HEK293 (cell line): ENCODE measurements at regions not wholly inside any gene's neighbourhood (a gene's known extent, or its start where the extent isn't known, plus 50 kb on each side); places are given as distances from the start of the nearest gene placed in this dataset.

Source experiments
- CTCF ChIA-PET: fragments of 350-600 bp; formaldehyde crosslinking; extraction: SDS; loops from one replicate; lab custom pipeline; 2021; ENCODE audit warnings: antibody characterized with exemption; lab: Yijun Ruan, JAX
- POLR2A ChIA-PET: fragments of 300-600 bp; formaldehyde crosslinking; extraction: SDS; loops from one replicate; lab custom pipeline; 2020; ENCODE audit warnings: antibody characterized with exemption, inconsistent platforms; lab: Yijun Ruan, JAX
- H3K27ac ChIP-seq: fragments of 200-500 bp; sonication (Bioruptor generic); 2 replicates; pipeline ENCODE4 v1.5.1; 2014; ENCODE audit warnings: low read depth, low read length, control low read depth, inconsistent platforms; ENCODE audit errors: extremely low read depth
- H3K36me3 ChIP-seq, 2 experiments: fragments of 200-500 bp in 1 of 2; sonication (Bioruptor generic) in 1 of 2; 1 replicate in 1 of 2; 2 replicates in 1 of 2; pipeline ENCODE4 v1.5.1; 2014 to 2017; ENCODE audit warnings: inconsistent platforms in 2 of 2, low read length in 2 of 2; ENCODE audit not compliant: control insufficient read depth in 2 of 2, insufficient read depth in 1 of 2
- H3K4me1 ChIP-seq: fragments of 200-500 bp; sonication (Bioruptor generic); 2 replicates; pipeline ENCODE4 v1.5.1; 2014; ENCODE audit warnings: mild to moderate bottlenecking, low read length, inconsistent platforms; ENCODE audit not compliant: control insufficient read depth, insufficient read depth
- H3K4me3 ChIP-seq: 2 replicates; pipeline ENCODE4 v1.5.1; 2011; ENCODE audit warnings: low read depth, mild to moderate bottlenecking, control low read depth, low read length, moderate library complexity
- H3K9me3 ChIP-seq: fragments of 200-500 bp; sonication (Bioruptor generic); 2 replicates; pipeline ENCODE4 v1.5.1; 2014; ENCODE audit warnings: low read depth, low read length, inconsistent platforms; ENCODE audit not compliant: control insufficient read depth, insufficient read depth
- HOXA7 ChIP-seq: sonication (generic); formaldehyde crosslinking; IDR thresholded peaks from 2 replicates; pipeline ENCODE4 v1.8.1; 2022; ENCODE audit warnings: missing genetic modification reagents, borderline replicate concordance
- KLF8 ChIP-seq: fragments of 450-650 bp; formaldehyde crosslinking; IDR thresholded peaks from 2 replicates; pipeline ENCODE4 v1.5.1; 2016; ENCODE audit warnings: missing biosample characterization, missing genetic modification characterization
- KLF9 ChIP-seq: fragments of 450-650 bp; formaldehyde crosslinking; IDR thresholded peaks from 2 replicates; pipeline ENCODE4 v1.5.1; 2016; ENCODE audit warnings: missing biosample characterization, missing genetic modification characterization, low read depth
- MZF1 ChIP-seq: fragments of 450-650 bp; formaldehyde crosslinking; IDR thresholded peaks from 2 replicates; pipeline ENCODE4 v1.5.1; 2017; ENCODE audit warnings: missing biosample characterization, missing genetic modification characterization, borderline replicate concordance
- OSR2 ChIP-seq: fragments of 450-650 bp; formaldehyde crosslinking; IDR thresholded peaks from 2 replicates; pipeline ENCODE4 v1.5.1; 2016; ENCODE audit warnings: missing biosample characterization, missing genetic modification characterization
- RBAK ChIP-seq: fragments of 450-650 bp; formaldehyde crosslinking; IDR thresholded peaks from 2 replicates; pipeline ENCODE4 v1.5.1; 2016; ENCODE audit warnings: missing biosample characterization, missing genetic modification characterization
- TRIM28 ChIP-seq: IDR thresholded peaks from 2 replicates; pipeline ENCODE4 v1.6.1; 2011; ENCODE audit warnings: low read length, control low read depth, borderline replicate concordance
- ZBTB10 ChIP-seq: fragments of 450-650 bp; formaldehyde crosslinking; IDR thresholded peaks from 2 replicates; pipeline ENCODE4 v1.5.1; 2016; ENCODE audit warnings: missing biosample characterization, missing genetic modification characterization
- ZBTB21 ChIP-seq: fragments of 450-650 bp; formaldehyde crosslinking; IDR thresholded peaks from 2 replicates; pipeline ENCODE4 v1.5.1; 2017; ENCODE audit warnings: missing biosample characterization, missing genetic modification characterization
- ZNF112 ChIP-seq: fragments of 450-650 bp; formaldehyde crosslinking; IDR thresholded peaks from 2 replicates; pipeline ENCODE4 v1.5.0; 2017; ENCODE audit warnings: missing biosample characterization, missing genetic modification characterization
- ZNF174 ChIP-seq: fragments of 450-650 bp; formaldehyde crosslinking; IDR thresholded peaks from 2 replicates; pipeline ENCODE4 v1.5.0; 2017; ENCODE audit warnings: missing biosample characterization, mild to moderate bottlenecking, missing genetic modification characterization
- ZNF175 ChIP-seq: fragments of 450-650 bp; formaldehyde crosslinking; IDR thresholded peaks from 2 replicates; pipeline ENCODE4 v1.5.1; 2016; ENCODE audit warnings: missing biosample characterization, missing genetic modification characterization
- ZNF19 ChIP-seq: fragments of 450-650 bp; formaldehyde crosslinking; IDR thresholded peaks from 2 replicates; pipeline ENCODE4; 2016; ENCODE audit warnings: missing biosample characterization, missing genetic modification characterization, low read depth
- ZNF324 ChIP-seq: fragments of 450-650 bp; formaldehyde crosslinking; IDR thresholded peaks from 2 replicates; pipeline ENCODE4 v1.5.1; 2016; ENCODE audit warnings: missing biosample characterization, missing genetic modification characterization
- ZNF366 ChIP-seq: fragments of 450-650 bp; formaldehyde crosslinking; conservative IDR thresholded peaks from 2 replicates; pipeline ENCODE4 v1.5.1; 2016; ENCODE audit warnings: missing biosample characterization, missing genetic modification characterization
- ZNF37A ChIP-seq: fragments of 450-650 bp; IDR thresholded peaks from 2 replicates; pipeline ENCODE4 v1.5.1; 2018; ENCODE audit warnings: missing biosample characterization, missing genetic modification characterization
- ZNF530 ChIP-seq: fragments of 450-650 bp; formaldehyde crosslinking; IDR thresholded peaks from 2 replicates; pipeline ENCODE4 v1.5.1; 2016; ENCODE audit warnings: low read depth, missing biosample characterization, missing genetic modification characterization
- ZNF560 ChIP-seq: fragments of 450-650 bp; formaldehyde crosslinking; IDR thresholded peaks from 2 replicates; pipeline ENCODE4 v1.5.1; 2017; ENCODE audit warnings: missing biosample characterization, missing genetic modification characterization, borderline replicate concordance
- ZNF623 ChIP-seq: fragments of 450-650 bp; formaldehyde crosslinking; IDR thresholded peaks from 2 replicates; pipeline ENCODE4 v1.5.1; 2016; ENCODE audit warnings: missing biosample characterization, missing genetic modification characterization
- ZNF624 ChIP-seq: fragments of 450-650 bp; formaldehyde crosslinking; IDR thresholded peaks from 2 replicates; pipeline ENCODE4 v1.5.1; 2017; ENCODE audit warnings: missing biosample characterization, missing genetic modification characterization
- ZNF837 ChIP-seq: fragments of 450-650 bp; formaldehyde crosslinking; IDR thresholded peaks from 2 replicates; pipeline ENCODE4 v1.5.1; 2016; ENCODE audit warnings: missing biosample characterization, missing genetic modification characterization
- TF ChIP-seq, protein P1 (sequence below): fragments of 450-650 bp; formaldehyde crosslinking; IDR thresholded peaks from 2 replicates; pipeline ENCODE4; 2016; ENCODE audit warnings: missing biosample characterization, missing genetic modification characterization
- TF ChIP-seq, protein P2 (sequence below): fragments of 450-650 bp; formaldehyde crosslinking; IDR thresholded peaks from 2 replicates; pipeline ENCODE4 v1.5.1; 2016; ENCODE audit warnings: missing biosample characterization, missing genetic modification characterization, borderline replicate concordance

DNA sequence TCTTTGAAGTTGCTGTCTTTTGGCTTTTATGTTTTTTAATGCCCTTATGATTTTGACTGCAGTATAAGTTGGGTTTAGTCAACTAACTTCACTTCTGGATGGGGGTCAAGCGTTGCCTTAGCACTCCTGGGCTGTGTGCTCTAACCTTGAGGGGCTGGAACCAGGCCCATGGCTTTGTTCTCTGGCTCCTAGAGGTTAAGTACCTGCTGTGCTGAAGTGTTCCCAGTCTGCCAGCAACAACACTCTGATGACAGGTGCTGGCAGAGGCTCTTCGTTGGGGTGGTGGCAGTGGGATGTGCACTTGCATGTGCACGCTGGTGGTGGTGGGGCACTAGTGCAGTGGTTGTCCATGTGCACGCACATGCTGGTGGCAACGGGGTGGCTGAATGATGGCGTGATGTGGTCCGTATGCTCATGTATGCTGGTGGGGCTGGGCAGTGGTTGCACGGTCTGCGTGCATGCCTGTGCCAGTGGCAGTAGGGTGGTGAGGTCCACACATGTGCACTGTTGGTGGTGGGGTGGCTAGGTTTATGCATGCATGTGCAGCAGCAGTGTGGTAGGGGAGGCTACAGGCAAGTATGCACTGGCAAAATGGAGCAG is 447.8 kb upstream of the GOT2 start:
- POLR2A ChIA-PET: no interaction called here
- Histone ChIP-seq H3K36me3 (no peaks in the 10 kb centered on the region), H3K4me1 (no peaks in the 10 kb centered on the region), H3K27ac (no peak overlapping the region), H3K4me3 (no peak overlapping the region), H3K9me3 (no peaks in the 10 kb centered on the region)
- TF ChIP-seq ZNF623 (tag by site-specific recombination) (no peak), KLF9 (tag by site-specific recombination) (no peak), HOXA7 (CRISPR knock-in tag) (no peak), ZNF19 (no peak), ZNF560 (tag by site-specific recombination) (no peak), ZNF624 (tag by site-specific recombination) (no peak), ZNF324 (tag by site-specific recombination) (no peak), ZNF37A (tag by site-specific recombination) (no peak)
- CTCF ChIA-PET: no interaction called here

GRCh38 chr16:59180083-59180476 is 446.0 kb upstream of the GOT2 start:
- POLR2A ChIA-PET: no interaction called here
- Histone ChIP-seq H3K4me3 (no peak overlapping the region), H3K9me3 (no peaks in the 10 kb centered on the region), H3K36me3 (no peaks in the 10 kb centered on the region), H3K4me1 (no peaks in the 10 kb centered on the region), H3K27ac (no peak overlapping the region)
- no peak for TF ChIP-seq ZNF366 (tag by site-specific recombination)
- no peak for TF ChIP-seq ZBTB21 (tag by site-specific recombination)
- TF ChIP-seq, protein P1, sequence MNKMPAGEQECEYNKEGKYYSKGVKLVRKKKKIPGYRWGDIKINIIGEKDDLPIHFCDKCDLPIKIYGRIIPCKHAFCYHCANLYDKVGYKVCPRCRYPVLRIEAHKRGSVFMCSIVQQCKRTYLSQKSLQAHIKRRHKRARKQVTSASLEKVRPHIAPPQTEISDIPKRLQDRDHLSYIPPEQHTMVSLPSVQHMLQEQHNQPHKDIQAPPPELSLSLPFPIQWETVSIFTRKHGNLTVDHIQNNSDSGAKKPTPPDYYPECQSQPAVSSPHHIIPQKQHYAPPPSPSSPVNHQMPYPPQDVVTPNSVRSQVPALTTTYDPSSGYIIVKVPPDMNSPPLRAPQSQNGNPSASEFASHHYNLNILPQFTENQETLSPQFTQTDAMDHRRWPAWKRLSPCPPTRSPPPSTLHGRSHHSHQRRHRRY: no peak
- TF ChIP-seq OSR2 (tag by site-specific recombination): no peak
- TF ChIP-seq ZNF837 (tag by site-specific recombination): no peak
- TF ChIP-seq ZBTB10 (tag by site-specific recombination): no peak
- CTCF ChIA-PET: no interaction called here

GRCh38 chr16:59179446-59180082 is 445.4 kb upstream of the GOT2 start:
- Histone ChIP-seq H3K4me3 (no peak overlapping the region), H3K27ac (no peak overlapping the region), H3K36me3 (no peaks in the 10 kb centered on the region), H3K9me3 (no peaks in the 10 kb centered on the region), H3K4me1 (no peaks in the 10 kb centered on the region)
- POLR2A ChIA-PET: no interaction called here
- CTCF ChIA-PET: no interaction called here
- TF ChIP-seq KLF8 (no peak), ZNF530 (tag by site-specific recombination) (no peak), RBAK (no peak), ZNF174 (tag by site-specific recombination) (no peak), ZNF175 (tag by site-specific recombination) (no peak), TRIM28 (no peak), ZNF837 (tag by site-specific recombination) (no peak), MZF1 (tag by site-specific recombination) (no peak), ZNF112 (no peak), ZNF19 (no peak)
- TF ChIP-seq, protein P2, sequence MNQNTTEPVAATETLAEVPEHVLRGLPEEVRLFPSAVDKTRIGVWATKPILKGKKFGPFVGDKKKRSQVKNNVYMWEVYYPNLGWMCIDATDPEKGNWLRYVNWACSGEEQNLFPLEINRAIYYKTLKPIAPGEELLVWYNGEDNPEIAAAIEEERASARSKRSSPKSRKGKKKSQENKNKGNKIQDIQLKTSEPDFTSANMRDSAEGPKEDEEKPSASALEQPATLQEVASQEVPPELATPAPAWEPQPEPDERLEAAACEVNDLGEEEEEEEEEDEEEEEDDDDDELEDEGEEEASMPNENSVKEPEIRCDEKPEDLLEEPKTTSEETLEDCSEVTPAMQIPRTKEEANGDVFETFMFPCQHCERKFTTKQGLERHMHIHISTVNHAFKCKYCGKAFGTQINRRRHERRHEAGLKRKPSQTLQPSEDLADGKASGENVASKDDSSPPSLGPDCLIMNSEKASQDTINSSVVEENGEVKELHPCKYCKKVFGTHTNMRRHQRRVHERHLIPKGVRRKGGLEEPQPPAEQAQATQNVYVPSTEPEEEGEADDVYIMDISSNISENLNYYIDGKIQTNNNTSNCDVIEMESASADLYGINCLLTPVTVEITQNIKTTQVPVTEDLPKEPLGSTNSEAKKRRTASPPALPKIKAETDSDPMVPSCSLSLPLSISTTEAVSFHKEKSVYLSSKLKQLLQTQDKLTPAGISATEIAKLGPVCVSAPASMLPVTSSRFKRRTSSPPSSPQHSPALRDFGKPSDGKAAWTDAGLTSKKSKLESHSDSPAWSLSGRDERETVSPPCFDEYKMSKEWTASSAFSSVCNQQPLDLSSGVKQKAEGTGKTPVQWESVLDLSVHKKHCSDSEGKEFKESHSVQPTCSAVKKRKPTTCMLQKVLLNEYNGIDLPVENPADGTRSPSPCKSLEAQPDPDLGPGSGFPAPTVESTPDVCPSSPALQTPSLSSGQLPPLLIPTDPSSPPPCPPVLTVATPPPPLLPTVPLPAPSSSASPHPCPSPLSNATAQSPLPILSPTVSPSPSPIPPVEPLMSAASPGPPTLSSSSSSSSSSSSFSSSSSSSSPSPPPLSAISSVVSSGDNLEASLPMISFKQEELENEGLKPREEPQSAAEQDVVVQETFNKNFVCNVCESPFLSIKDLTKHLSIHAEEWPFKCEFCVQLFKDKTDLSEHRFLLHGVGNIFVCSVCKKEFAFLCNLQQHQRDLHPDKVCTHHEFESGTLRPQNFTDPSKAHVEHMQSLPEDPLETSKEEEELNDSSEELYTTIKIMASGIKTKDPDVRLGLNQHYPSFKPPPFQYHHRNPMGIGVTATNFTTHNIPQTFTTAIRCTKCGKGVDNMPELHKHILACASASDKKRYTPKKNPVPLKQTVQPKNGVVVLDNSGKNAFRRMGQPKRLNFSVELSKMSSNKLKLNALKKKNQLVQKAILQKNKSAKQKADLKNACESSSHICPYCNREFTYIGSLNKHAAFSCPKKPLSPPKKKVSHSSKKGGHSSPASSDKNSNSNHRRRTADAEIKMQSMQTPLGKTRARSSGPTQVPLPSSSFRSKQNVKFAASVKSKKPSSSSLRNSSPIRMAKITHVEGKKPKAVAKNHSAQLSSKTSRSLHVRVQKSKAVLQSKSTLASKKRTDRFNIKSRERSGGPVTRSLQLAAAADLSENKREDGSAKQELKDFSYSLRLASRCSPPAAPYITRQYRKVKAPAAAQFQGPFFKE: no peak
